ENCODE measurements at regions not wholly inside any gene's neighbourhood (a gene's known extent, or its start where the extent isn't known, plus 50 kb on each side); places are given as distances from the start of the nearest gene placed in this dataset.

- no peak for TF ChIP-seq CTCF (IDR thresholded peaks at IDR 0.05; ENCODE audit: extremely low read depth, missing control alignments)
- DNase-seq (ENCODE audit: low spot score) = no peak
Measured at GRCh38 chrX:7263330-7263729, 115.4 kb upstream of the PUDP start.

DNA sequence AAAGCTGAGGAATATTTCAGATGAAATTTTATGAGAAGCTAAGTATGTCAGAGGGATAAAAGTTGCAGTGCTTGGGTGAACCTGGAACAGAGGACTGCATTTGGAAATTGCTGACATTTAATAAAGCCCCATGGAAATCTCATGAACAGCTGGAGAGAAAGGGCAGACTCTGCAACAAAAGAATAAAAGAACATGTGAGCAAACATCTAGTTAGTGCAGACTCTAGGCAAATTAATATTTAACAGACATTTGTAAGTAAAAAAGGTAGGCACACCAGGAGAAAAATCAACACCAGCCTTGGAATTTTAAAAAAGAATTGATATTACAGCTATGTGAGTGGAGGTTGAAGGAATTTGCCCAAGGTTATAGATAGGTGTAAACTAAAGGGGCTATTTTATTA, 114.6 kb upstream of the PUDP start:
- TF ChIP-seq CTCF (IDR thresholded peaks at IDR 0.05; ENCODE audit: extremely low read depth, missing control alignments) = no peak
- no peak for DNase-seq (ENCODE audit: low spot score)

GRCh38 chrX:7261672-7262332, 113.8 kb upstream of the PUDP start:
- peak; percentile 25 for DNase-seq (ENCODE audit: low spot score)
- TF ChIP-seq CTCF (IDR thresholded peaks at IDR 0.05; ENCODE audit: extremely low read depth, missing control alignments) = no peak

- TF ChIP-seq CTCF (IDR thresholded peaks at IDR 0.05; ENCODE audit: extremely low read depth, missing control alignments) = no peak
- DNase-seq (ENCODE audit: low spot score) = peak; percentile 6
Measured at GRCh38 chrX:7254144-7254543, 106.2 kb upstream of the PUDP start.

GRCh38 chrX:7253565-7253964, 105.6 kb upstream of the PUDP start:
- DNase-seq (ENCODE audit: low spot score) = no peak
- no peak for TF ChIP-seq CTCF (IDR thresholded peaks at IDR 0.05; ENCODE audit: extremely low read depth, missing control alignments)

- DNase-seq (ENCODE audit: low spot score) = no peak
- no peak for TF ChIP-seq CTCF (IDR thresholded peaks at IDR 0.05; ENCODE audit: extremely low read depth, missing control alignments)
Measured at GRCh38 chrX:7252013-7252610, 104.2 kb upstream of the PUDP start.

- DNase-seq (ENCODE audit: low spot score) = no peak
- TF ChIP-seq CTCF (IDR thresholded peaks at IDR 0.05; ENCODE audit: extremely low read depth, missing control alignments) = no peak
Measured at GRCh38 chrX:7247346-7247745, 99.4 kb upstream of the PUDP start.
